ENCODE measurements at regions not wholly inside any gene's neighbourhood (a gene's known extent, or its start where the extent isn't known, plus 50 kb on each side); places are given as distances from the start of the nearest gene placed in this dataset.

- intact Hi-C loops (cut with micrococcal nuclease), result no loop called here
- Histone ChIP-seq H3K9me3 (ENCODE audit: control insufficient read depth in 1 of 2, insufficient read depth in 1 of 2, low read depth in 1 of 2, low read length in 2 of 2) (no peaks in the 10 kb centered on the region), H3K4me1 (ENCODE audit: control insufficient read depth in 1 of 2, insufficient read depth in 2 of 2, low read length in 2 of 2) (no peaks in the 10 kb centered on the region), H3K36me3 (ENCODE audit: control insufficient read depth in 1 of 2, insufficient read depth in 2 of 2, low read length in 2 of 2) (no peaks in the 10 kb centered on the region), H3K27ac (ENCODE audit: low read depth, low read length) (no peak overlapping the region), H3K27me3 (ENCODE audit: insufficient read depth, low read length) (no peaks in the 10 kb centered on the region), H4K20me1 (ENCODE audit: insufficient read depth) (no peaks in the 10 kb centered on the region), H3K9me2 (ENCODE audit: insufficient read depth) (no peaks in the 10 kb centered on the region), H3K9ac (ENCODE audit: low read length) (no peak overlapping the region), H2AFZ (ENCODE audit: low read depth, low read length, poor library complexity, severe bottlenecking) (no peak overlapping the region), H3K4me2 (ENCODE audit: low read length) (no peak overlapping the region), H3K79me2 (ENCODE audit: insufficient read depth, low read length) (no peaks in the 10 kb centered on the region), H3K4me3 (replicated peaks in 1 of 2; ENCODE audit: low read depth in 1 of 2, low read length in 2 of 2) (no peak overlapping the region)
- ChIA-PET CTCF (no interaction called here), POLR2A (no interaction called here), RAD21 (ENCODE audit: low non-redundant PET in 1 of 2, low total read pairs in 2 of 2, uncharacterized antibody in 2 of 2, unreplicated experiment in 2 of 2) (no interaction called here)
- no TSS peak for BruUV-seq (replicated peaks)
- TF ChIP-seq REST (IDR thresholded peaks at IDR 0.05; ENCODE audit: low read depth) (no peak), CTCF (IDR thresholded peaks at IDR 0.05 in 2 of 3, conservative IDR thresholded peaks at IDR 0.05 in 1 of 3; ENCODE audit: borderline replicate concordance in 1 of 3, insufficient read depth in 1 of 3, low read depth in 2 of 3, low read length in 2 of 3) (no peak), FOSL1 (IDR thresholded peaks at IDR 0.05; ENCODE audit: low read depth) (no peak), JUND (IDR thresholded peaks at IDR 0.05) (no peak), POLR2AphosphoS5 (IDR thresholded peaks at IDR 0.05; ENCODE audit: low read depth, low read length) (no peak), SIN3A (IDR thresholded peaks at IDR 0.05; ENCODE audit: low read depth) (no peak)
- TF ChIP-seq, protein P1, sequence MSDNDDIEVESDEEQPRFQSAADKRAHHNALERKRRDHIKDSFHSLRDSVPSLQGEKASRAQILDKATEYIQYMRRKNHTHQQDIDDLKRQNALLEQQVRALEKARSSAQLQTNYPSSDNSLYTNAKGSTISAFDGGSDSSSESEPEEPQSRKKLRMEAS (IDR thresholded peaks at IDR 0.05), result no peak
- ATAC-seq (no peak), DNase-seq (ENCODE audit: low read depth, low spot score) (no peak)
These were observed 85.1 kb downstream of the CTH start for GRCh38 chr1:70496181-70496580.

Measured in HCT116 (cell line).